SK-N-SH (cell line): ENCODE measurements at regions not wholly inside any gene's neighbourhood (a gene's known extent, or its start where the extent isn't known, plus 50 kb on each side); places are given as distances from the start of the nearest gene placed in this dataset.

ENCODE experiments used
- CTCF ChIA-PET: fragments of 300-600, 350-600 bp; formaldehyde crosslinking; extraction: SDS; loops from one replicate; lab custom pipeline; 2021; lab: Yijun Ruan, JAX
- POLR2A ChIA-PET: fragments of 350-600 bp; sonication (Branson Sonifier 250); formaldehyde crosslinking; extraction: SDS; loops from one replicate; lab custom pipeline; 2020; ENCODE audit warnings: antibody characterized with exemption, inconsistent platforms; lab: Yijun Ruan, JAX
- DNase-seq: peaks from one replicate; pipeline ENCODE4 v3.0.0; 2012
- H2AFZ ChIP-seq: fragments of 200-600 bp; sonication (generic); 2 replicates; pipeline ENCODE4 v1.8.1; 2016; ENCODE audit warnings: antibody characterized with exemption, mild to moderate bottlenecking, low read depth
- H3F3A ChIP-seq: fragments of 200-600 bp; sonication (generic); replicated peaks from 2 replicates; pipeline ENCODE3; 2016; ENCODE audit warnings: antibody characterized with exemption, mild to moderate bottlenecking; ENCODE audit not compliant: insufficient read depth
- H3K27ac ChIP-seq, 2 experiments: fragments of 200-500 bp in 1 of 2; fragments of 200-600 bp in 1 of 2; sonication (Bioruptor generic) in 1 of 2; sonication (generic), shearing (Covaris generic) in 1 of 2; 2 replicates each; pipeline versions ENCODE4 v1.5.1 to v1.6.1; 2014 to 2016; ENCODE audit warnings: low read depth in 2 of 2, inconsistent platforms in 1 of 2, low read length in 1 of 2, mild to moderate bottlenecking in 1 of 2, mixed read lengths in 1 of 2
- H3K27me3 ChIP-seq: fragments of 200-600 bp; sonication (generic), shearing (Covaris generic); 2 replicates; pipeline ENCODE4 v1.6.1; 2016; ENCODE audit warnings: mixed run types; ENCODE audit not compliant: insufficient read depth
- H3K36me3 ChIP-seq, 2 experiments: fragments of 200-500 bp in 1 of 2; fragments of 200-600 bp in 1 of 2; sonication (Bioruptor generic) in 1 of 2; sonication (generic) in 1 of 2; replicated peaks in 1 of 2; 2 replicates each; pipeline versions ENCODE3 to v1.5.1; 2014 to 2016; ENCODE audit warnings: low read length in 1 of 2, mild to moderate bottlenecking in 1 of 2; ENCODE audit not compliant: insufficient read depth in 2 of 2, control insufficient read depth in 1 of 2
- H3K4me1 ChIP-seq, 2 experiments: fragments of 200-500 bp in 1 of 2; fragments of 200-600 bp in 1 of 2; sonication (Bioruptor generic) in 1 of 2; sonication (generic), shearing (Covaris generic) in 1 of 2; 2 replicates each; pipeline versions ENCODE4 v1.5.1 to v1.6.1; 2014 to 2016; ENCODE audit warnings: low read depth in 1 of 2, low read length in 1 of 2, mixed run types in 1 of 2; ENCODE audit not compliant: insufficient read depth in 2 of 2, control insufficient read depth in 1 of 2
- H3K4me2 ChIP-seq: fragments of 200-600 bp; sonication (generic), shearing (Covaris generic); 2 replicates; pipeline ENCODE4 v1.6.1; 2017; ENCODE audit warnings: mixed run types
- H3K4me3 ChIP-seq, 2 experiments: fragments of 200-500 bp in 1 of 2; fragments of 200-600 bp in 1 of 2; sonication (Bioruptor generic) in 1 of 2; sonication (generic), shearing (Covaris generic) in 1 of 2; 2 replicates each; pipeline versions ENCODE4 v1.5.1 to v1.8.1; 2014 to 2016; ENCODE audit warnings: low read depth in 2 of 2, inconsistent platforms in 1 of 2, low read length in 1 of 2, mild to moderate bottlenecking in 1 of 2, mixed read lengths in 1 of 2, moderate library complexity in 1 of 2
- H3K79me2 ChIP-seq: fragments of 200-600 bp; sonication (generic); 2 replicates; pipeline ENCODE4 v1.8.1; 2017; ENCODE audit warnings: mild to moderate bottlenecking; ENCODE audit not compliant: insufficient read depth
- H3K9ac ChIP-seq: fragments of 200-600 bp; sonication (generic); 2 replicates; pipeline ENCODE4 v1.6.1; 2017; ENCODE audit warnings: mixed run types
- H3K9me2 ChIP-seq: fragments of 200-600 bp; sonication (generic); 2 replicates; pipeline ENCODE4 v1.6.1; 2017; ENCODE audit warnings: mixed run types
- H3K9me3 ChIP-seq: fragments of 200-600 bp; sonication (generic); 2 replicates; pipeline ENCODE4 v1.6.1; 2017; ENCODE audit warnings: mixed run types, mild to moderate bottlenecking, moderate library complexity
- H4K20me1 ChIP-seq: fragments of 200-600 bp; sonication (generic); 2 replicates; pipeline ENCODE4 v1.6.1; 2017; ENCODE audit warnings: mild to moderate bottlenecking, mixed run types; ENCODE audit not compliant: insufficient read depth
- CHD2 ChIP-seq: fragments of 150-350 bp; IDR thresholded peaks from 2 replicates; pipeline ENCODE4 v1.6.1; 2018; ENCODE audit warnings: low read length; ENCODE audit not compliant: partially characterized antibody
- EP300 ChIP-seq, 2 experiments: IDR thresholded peaks; 2 replicates each; pipeline versions ENCODE4 v1.4.0 to v1.6.1; 2012; ENCODE audit warnings: borderline replicate concordance in 1 of 2, low read depth in 1 of 2, low read length in 1 of 2
- FOXJ3 ChIP-seq: sonication (generic); formaldehyde crosslinking; IDR thresholded peaks from 2 replicates; pipeline ENCODE4 v1.5.1; 2020; ENCODE audit warnings: mild to moderate bottlenecking, missing genetic modification reagents
- IRF3 ChIP-seq: fragments of 150-350 bp; IDR thresholded peaks from 2 replicates; pipeline ENCODE4 v1.6.1; 2016; ENCODE audit warnings: mild to moderate bottlenecking, low read depth, low read length
- NFIC ChIP-seq: IDR thresholded peaks from 2 replicates; pipeline ENCODE4 v1.4.0; 2012; ENCODE audit warnings: borderline replicate concordance
- NRF1 ChIP-seq: IDR thresholded peaks from 2 replicates; pipeline ENCODE4 v1.6.1; 2012; ENCODE audit warnings: low read depth, mild to moderate bottlenecking, low read length
- REST ChIP-seq: IDR thresholded peaks from 2 replicates; pipeline ENCODE4 v1.6.1; 2012; ENCODE audit warnings: mild to moderate bottlenecking, low read depth, low read length, moderate library complexity
- RXRA ChIP-seq: IDR thresholded peaks from 2 replicates; pipeline ENCODE4 v1.4.0; 2012; ENCODE audit warnings: low read depth, mild to moderate bottlenecking, borderline replicate concordance
- SIN3A ChIP-seq: IDR thresholded peaks from 2 replicates; pipeline ENCODE4 v1.6.1; 2012; ENCODE audit warnings: low read depth, mild to moderate bottlenecking, low read length, moderate library complexity, borderline replicate concordance
- SMC3 ChIP-seq: IDR thresholded peaks from 2 replicates; pipeline ENCODE4 v1.6.1; 2012; ENCODE audit warnings: low read depth, low read length, improper control_type of control experiment
- TCF12 ChIP-seq: IDR thresholded peaks from 2 replicates; pipeline ENCODE4 v1.4.0; 2012
- TEAD4 ChIP-seq: IDR thresholded peaks from 2 replicates; pipeline ENCODE4 v1.4.0; 2012; ENCODE audit warnings: mild to moderate bottlenecking, borderline replicate concordance; ENCODE audit not compliant: insufficient read depth
- WGBS: methylation state at CpG from one replicate; pipeline ENCODE4 v1.1.6; 2017; ENCODE audit warnings: low lambda C conversion rate; 5-methylcytosine and 5-hydroxymethylcytosine counted together
- TF ChIP-seq, protein P1 (sequence below): IDR thresholded peaks from 2 replicates; pipeline ENCODE4; 2012
- TF ChIP-seq, protein P2 (sequence below): IDR thresholded peaks from 2 replicates; pipeline ENCODE4 v1.4.0; 2012; ENCODE audit warnings: low read depth

DNA sequence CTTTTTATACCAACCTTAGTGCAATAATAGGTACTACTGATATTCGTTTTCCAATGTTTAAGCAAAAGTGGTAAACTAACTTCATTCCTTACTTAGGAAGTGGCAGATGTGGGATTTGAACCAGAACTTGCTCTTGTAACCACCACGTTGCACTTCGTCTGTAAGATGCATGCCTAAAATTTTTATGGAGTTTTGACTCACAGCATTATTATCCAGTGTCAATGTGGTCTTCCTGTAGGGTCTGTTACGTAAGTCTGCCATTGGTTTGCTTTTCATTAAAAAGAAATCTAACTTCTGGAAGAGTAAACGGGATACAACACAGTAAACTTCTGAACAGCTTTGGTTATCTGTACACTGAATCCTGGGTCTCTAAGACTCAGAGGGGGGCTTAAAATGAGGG, 521.0 kb upstream of the WWC1 start:
- Histone ChIP-seq H3K27me3 (no peaks in the 10 kb centered on the region), H3K4me3 (no peak overlapping the region), H4K20me1 (no peaks in the 10 kb centered on the region), H3F3A (no peaks in the 10 kb centered on the region), H3K27ac (no peak overlapping the region), H3K9ac (no peak overlapping the region), H3K9me2 (no peaks in the 10 kb centered on the region), H3K79me2 (no peaks in the 10 kb centered on the region), H2AFZ (no peak overlapping the region), H3K4me1 (no peaks in the 10 kb centered on the region), H3K4me2 (no peak overlapping the region), H3K36me3 (no peaks in the 10 kb centered on the region), H3K9me3 (no peaks in the 10 kb centered on the region)
- 46% methylated on average over 5 of the region's 5 CpGs for WGBS
- CTCF ChIA-PET, result no interaction called here
- DNase-seq, result no peak
- POLR2A ChIA-PET, result no interaction called here
- no peak for TF ChIP-seq REST
- no peak for TF ChIP-seq NRF1
- TF ChIP-seq SMC3, result no peak
- TF ChIP-seq TCF12, result no peak
- no peak for TF ChIP-seq FOXJ3
- TF ChIP-seq CHD2, result no peak
- TF ChIP-seq NFIC, result no peak
- no peak for TF ChIP-seq SIN3A
- TF ChIP-seq, protein P1, sequence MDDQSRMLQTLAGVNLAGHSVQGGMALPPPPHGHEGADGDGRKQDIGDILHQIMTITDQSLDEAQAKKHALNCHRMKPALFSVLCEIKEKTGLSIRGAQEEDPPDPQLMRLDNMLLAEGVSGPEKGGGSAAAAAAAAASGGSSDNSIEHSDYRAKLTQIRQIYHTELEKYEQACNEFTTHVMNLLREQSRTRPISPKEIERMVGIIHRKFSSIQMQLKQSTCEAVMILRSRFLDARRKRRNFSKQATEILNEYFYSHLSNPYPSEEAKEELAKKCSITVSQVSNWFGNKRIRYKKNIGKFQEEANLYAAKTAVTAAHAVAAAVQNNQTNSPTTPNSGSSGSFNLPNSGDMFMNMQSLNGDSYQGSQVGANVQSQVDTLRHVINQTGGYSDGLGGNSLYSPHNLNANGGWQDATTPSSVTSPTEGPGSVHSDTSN, result no peak
- TF ChIP-seq, protein P2, sequence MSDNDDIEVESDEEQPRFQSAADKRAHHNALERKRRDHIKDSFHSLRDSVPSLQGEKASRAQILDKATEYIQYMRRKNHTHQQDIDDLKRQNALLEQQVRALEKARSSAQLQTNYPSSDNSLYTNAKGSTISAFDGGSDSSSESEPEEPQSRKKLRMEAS, result no peak
- no peak for TF ChIP-seq EP300 (IDR thresholded peaks at IDR 0.05; ENCODE audit: borderline replicate concordance in 1 of 2, low read depth in 1 of 2, low read length in 1 of 2)
- no peak for TF ChIP-seq TEAD4
- TF ChIP-seq RXRA, result no peak

GRCh38 chr5:167771571-167771970, 519.9 kb upstream of the WWC1 start:
- H3K9ac ChIP-seq, result no peak overlapping the region
- no peaks in the 10 kb centered on the region for H3K4me1 ChIP-seq
- no peak overlapping the region for H3K4me3 ChIP-seq
- H3K79me2 ChIP-seq, result no peaks in the 10 kb centered on the region
- WGBS, result 80% methylated on average over 6 of the region's 6 CpGs
- H2AFZ ChIP-seq, result no peak overlapping the region
- no peak overlapping the region for H3K27ac ChIP-seq
- ChIA-PET CTCF (no interaction called here), POLR2A (no interaction called here)
- H3K36me3 ChIP-seq, result no peaks in the 10 kb centered on the region
- H3K9me2 ChIP-seq, result no peaks in the 10 kb centered on the region
- no peak for DNase-seq
- H3F3A ChIP-seq, result no peaks in the 10 kb centered on the region
- no peaks in the 10 kb centered on the region for H4K20me1 ChIP-seq
- H3K4me2 ChIP-seq, result no peak overlapping the region
- no peaks in the 10 kb centered on the region for H3K9me3 ChIP-seq
- no peak for TF ChIP-seq IRF3
- no peaks in the 10 kb centered on the region for H3K27me3 ChIP-seq
